ENCODE measurements at regions not wholly inside any gene's neighbourhood (a gene's known extent, or its start where the extent isn't known, plus 50 kb on each side); places are given as distances from the start of the nearest gene placed in this dataset.

DNA sequence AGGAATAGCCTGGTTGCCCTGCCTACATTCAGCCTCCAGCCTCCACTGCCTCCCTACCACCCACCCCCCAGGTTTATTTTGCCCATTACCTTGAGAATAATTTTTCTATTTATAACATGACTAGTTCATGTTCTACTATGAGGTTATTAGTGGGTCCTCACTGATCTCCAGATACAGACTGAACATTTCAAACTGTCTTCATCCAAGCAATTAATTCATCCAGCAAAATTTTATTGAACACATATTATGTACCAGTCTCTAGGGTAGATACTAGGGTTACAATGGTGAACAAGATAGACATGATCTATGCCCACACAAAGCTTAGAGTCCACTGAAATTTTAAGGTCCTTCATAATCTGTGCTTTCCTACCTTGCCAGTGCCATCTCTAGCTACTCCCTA lies 51.6 kb upstream of the FHIP2A start:
- TF ChIP-seq, protein P1, sequence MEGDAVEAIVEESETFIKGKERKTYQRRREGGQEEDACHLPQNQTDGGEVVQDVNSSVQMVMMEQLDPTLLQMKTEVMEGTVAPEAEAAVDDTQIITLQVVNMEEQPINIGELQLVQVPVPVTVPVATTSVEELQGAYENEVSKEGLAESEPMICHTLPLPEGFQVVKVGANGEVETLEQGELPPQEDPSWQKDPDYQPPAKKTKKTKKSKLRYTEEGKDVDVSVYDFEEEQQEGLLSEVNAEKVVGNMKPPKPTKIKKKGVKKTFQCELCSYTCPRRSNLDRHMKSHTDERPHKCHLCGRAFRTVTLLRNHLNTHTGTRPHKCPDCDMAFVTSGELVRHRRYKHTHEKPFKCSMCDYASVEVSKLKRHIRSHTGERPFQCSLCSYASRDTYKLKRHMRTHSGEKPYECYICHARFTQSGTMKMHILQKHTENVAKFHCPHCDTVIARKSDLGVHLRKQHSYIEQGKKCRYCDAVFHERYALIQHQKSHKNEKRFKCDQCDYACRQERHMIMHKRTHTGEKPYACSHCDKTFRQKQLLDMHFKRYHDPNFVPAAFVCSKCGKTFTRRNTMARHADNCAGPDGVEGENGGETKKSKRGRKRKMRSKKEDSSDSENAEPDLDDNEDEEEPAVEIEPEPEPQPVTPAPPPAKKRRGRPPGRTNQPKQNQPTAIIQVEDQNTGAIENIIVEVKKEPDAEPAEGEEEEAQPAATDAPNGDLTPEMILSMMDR (IDR thresholded peaks at IDR 0.05): no peak
- TF ChIP-seq POLR2A (IDR thresholded peaks at IDR 0.05): no peak
- intact Hi-C loops (cut with DNase I; ENCODE audit: low total_unique reads): loop anchor here (10.0 kb wide), 1 partner anchor 215 kb away; no protein-coding TSS in a partner anchor
- Histone ChIP-seq H3K27me3 (no peaks in the 10 kb centered on the region), H3K9me3 (no peaks in the 10 kb centered on the region), H3K36me3 (no peaks in the 10 kb centered on the region), H3K4me3 (no peak overlapping the region), H3K4me1 (no peaks in the 10 kb centered on the region), H3K27ac (no peak overlapping the region)
- DNase-seq (ENCODE audit: low spot score in 2 of 2): no peak

GRCh38 chr10:114771157-114771556 lies 50.4 kb upstream of the FHIP2A start:
- no peaks in the 10 kb centered on the region for H3K36me3 ChIP-seq
- no peaks in the 10 kb centered on the region for H3K4me1 ChIP-seq
- no peaks in the 10 kb centered on the region for H3K9me3 ChIP-seq
- TF ChIP-seq POLR2AphosphoS5 (IDR thresholded peaks at IDR 0.05) (no peak), POLR2A (IDR thresholded peaks at IDR 0.05) (no peak)
- TF ChIP-seq, protein P1 (IDR thresholded peaks at IDR 0.05): no peak
- no peak for DNase-seq (ENCODE audit: low spot score in 2 of 2)
- H3K27ac ChIP-seq: no peak overlapping the region
- no peaks in the 10 kb centered on the region for H3K27me3 ChIP-seq
- intact Hi-C loops (cut with DNase I; ENCODE audit: low total_unique reads): loop anchor here (10.0 kb wide), 1 partner anchor 216 kb away; no protein-coding TSS in a partner anchor
- no peak overlapping the region for H3K4me3 ChIP-seq

DNA sequence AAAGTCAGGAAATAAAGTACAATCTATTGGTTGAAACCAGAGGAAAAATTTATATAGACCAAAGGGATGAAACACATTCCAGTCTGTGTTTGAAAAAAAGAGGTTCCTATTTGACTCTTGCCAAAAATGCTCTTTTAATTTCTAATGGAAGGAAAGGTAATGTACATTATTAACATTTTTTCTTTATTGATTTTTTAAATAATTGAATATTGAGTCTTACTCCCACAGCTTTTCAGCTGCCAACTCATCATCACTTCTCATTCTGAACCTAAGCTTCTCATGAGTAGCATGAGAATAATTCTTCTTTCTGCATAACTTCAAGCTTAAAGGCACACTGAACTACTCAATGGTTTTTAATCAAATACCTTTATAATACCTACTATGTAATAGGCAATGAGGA lies 49.8 kb upstream of the FHIP2A start:
- DNase-seq (ENCODE audit: low spot score in 2 of 2): no peak
- intact Hi-C loops (cut with DNase I; ENCODE audit: low total_unique reads): loop anchor here (10.0 kb wide), 1 partner anchor 217 kb away; no protein-coding TSS in a partner anchor

More for the DNA sequence above, 49.8 kb upstream of the FHIP2A start:
- H3K36me3 ChIP-seq: no peaks in the 10 kb centered on the region
- H3K4me3 ChIP-seq: no peak overlapping the region
- no peaks in the 10 kb centered on the region for H3K27me3 ChIP-seq
- no peaks in the 10 kb centered on the region for H3K4me1 ChIP-seq
- TF ChIP-seq POLR2AphosphoS5 (IDR thresholded peaks at IDR 0.05) (no peak), POLR2A (IDR thresholded peaks at IDR 0.05) (no peak)
- TF ChIP-seq, protein P1 (IDR thresholded peaks at IDR 0.05): no peak
- no peak overlapping the region for H3K27ac ChIP-seq
- no peaks in the 10 kb centered on the region for H3K9me3 ChIP-seq

All from breast epithelium (tissue), 4 donors.